Stimulated activated CD8-positive, alpha-beta memory T cell treated with anti-CD3 and anti-CD28 coated beads, Interleukin-15, amount 100 ng/mL, for 4 hours (primary cell): ENCODE measurements at regions not wholly inside any gene's neighbourhood (a gene's known extent, or its start where the extent isn't known, plus 50 kb on each side); places are given as distances from the start of the nearest gene placed in this dataset.

Experiments
- DNase-seq, 2 donors: peaks; one replicate each; pipeline ENCODE4 v3.0.0-alpha.2; 2020; ENCODE audit warnings: low read depth in 2 of 2

GRCh38 chr6:129778793-129779192, 68.8 kb upstream of the ARHGAP18 start:
- no peak for DNase-seq

- DNase-seq: no peak
These were observed 67.4 kb upstream of the ARHGAP18 start for GRCh38 chr6:129777371-129777770.

- DNase-seq: no peak
These were observed 66.8 kb upstream of the ARHGAP18 start for GRCh38 chr6:129776542-129777330.

- DNase-seq: no peak
These were observed 64.9 kb upstream of the ARHGAP18 start for GRCh38 chr6:129774697-129775447.

GRCh38 chr6:129773304-129773703, 63.3 kb upstream of the ARHGAP18 start:
- no peak for DNase-seq

DNA sequence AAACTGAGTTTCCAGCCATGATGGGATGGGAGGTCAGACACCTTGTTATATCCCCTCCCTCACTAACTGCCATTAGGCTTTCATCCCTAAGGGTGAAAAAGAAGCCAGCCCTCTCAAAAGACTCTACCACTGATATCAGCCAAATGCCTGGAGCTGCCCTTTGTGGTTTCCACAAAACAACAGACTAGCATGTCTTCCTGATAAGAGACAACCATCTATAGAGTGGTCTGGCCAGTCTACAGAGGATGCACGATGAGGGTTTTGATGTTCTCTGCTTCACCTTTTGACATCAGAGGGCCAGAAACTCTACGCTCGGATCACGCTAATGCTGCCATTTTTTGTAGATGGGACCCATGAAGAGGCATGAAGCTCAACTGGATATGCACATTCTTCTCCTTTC, 61.7 kb upstream of the ARHGAP18 start:
- no peak for DNase-seq

- no peak for DNase-seq
These were observed 58.0 kb upstream of the ARHGAP18 start for GRCh38 chr6:129767776-129768485.

GRCh38 chr6:129766959-129767728, 57.2 kb upstream of the ARHGAP18 start:
- DNase-seq: peak; percentile 30 to 38

DNA sequence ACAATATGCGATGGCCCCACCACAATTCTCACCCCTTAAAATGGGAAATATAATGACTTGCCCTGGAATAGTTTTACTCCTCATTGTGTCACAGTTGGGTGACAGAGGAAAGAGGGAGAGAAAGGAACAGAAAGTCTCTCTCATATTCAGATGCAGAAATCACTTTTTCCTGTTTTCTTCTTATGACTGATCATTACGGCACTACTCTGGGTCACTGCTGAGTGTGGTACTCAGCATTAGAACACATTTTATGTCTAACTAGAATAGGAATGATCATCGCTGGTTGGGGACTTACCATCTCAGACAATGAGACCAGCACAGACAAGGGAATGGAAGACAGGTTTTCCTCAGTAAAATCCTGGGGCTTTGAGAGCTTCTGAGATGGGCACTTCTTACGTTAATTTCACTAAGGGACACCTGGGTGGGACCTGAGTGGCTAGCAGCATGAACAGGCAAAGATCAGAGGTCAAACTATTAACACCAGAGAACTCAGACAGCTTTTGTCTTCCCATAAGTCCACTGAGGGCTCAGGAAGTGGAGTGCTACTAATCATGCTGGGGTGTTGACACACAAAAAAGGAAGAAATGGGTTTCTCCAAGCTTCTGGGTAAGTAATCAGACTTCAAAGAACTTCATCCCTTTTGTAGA, 54.9 kb upstream of the ARHGAP18 start:
- no peak for DNase-seq

GRCh38 chr6:129759796-129760605, 50.0 kb upstream of the ARHGAP18 start:
- DNase-seq: no peak
